Stimulated activated effector memory CD8-positive, alpha-beta T cell treated with anti-CD3 and anti-CD28 coated beads, Interleukin-12 subunit alpha, Interleukin-12 subunit beta, amount 100 ng/mL, for 72 hours (primary cell): ENCODE measurements at regions not wholly inside any gene's neighbourhood (a gene's known extent, or its start where the extent isn't known, plus 50 kb on each side); places are given as distances from the start of the nearest gene placed in this dataset.

Source experiments
- ATAC-seq: fragments of 150-1000 bp; cut with Tn5 transposase; 2 replicates; pipeline ENCODE4 v1.10.0; 2021
- DNase-seq, 2 donors: peaks; one replicate each; pipeline ENCODE4 v3.0.0; 2021 to 2022; ENCODE audit warnings: low spot score in 2 of 2
- H3K27ac Mint-ChIP-seq: one replicate; pipeline ENCODE4 v1.8.0; 2022; ENCODE audit warnings: mild to moderate bottlenecking, mixed read lengths
- H3K36me3 Mint-ChIP-seq: one replicate; pipeline ENCODE4 v1.8.0; 2022; ENCODE audit warnings: mild to moderate bottlenecking, mixed read lengths
- H3K4me1 Mint-ChIP-seq: one replicate; pipeline ENCODE4 v1.8.0; 2022; ENCODE audit warnings: mixed read lengths
- H3K4me3 Mint-ChIP-seq: one replicate; pipeline ENCODE4 v1.8.0; 2022; ENCODE audit warnings: mild to moderate bottlenecking, mixed read lengths
- H3K9me3 Mint-ChIP-seq: one replicate; pipeline ENCODE4 v1.8.0; 2022; ENCODE audit warnings: mixed read lengths

DNA sequence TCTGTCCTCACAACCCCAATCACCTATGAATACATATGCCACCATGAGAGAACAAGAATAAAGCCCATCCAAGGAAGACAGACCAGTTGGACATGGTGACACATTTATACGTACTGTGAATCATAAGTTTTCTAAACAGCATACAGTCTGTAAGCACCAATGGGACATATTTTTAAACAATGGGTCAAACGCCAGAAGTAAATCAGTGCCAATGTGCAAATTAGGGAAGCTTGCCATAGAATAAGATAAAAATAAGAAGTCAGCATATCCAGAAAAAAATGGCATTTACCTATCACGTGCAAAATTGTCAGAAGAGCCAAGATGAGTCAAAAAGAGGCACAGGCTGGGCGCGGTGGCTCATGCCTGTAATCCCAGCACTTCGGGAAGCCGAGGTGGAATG lies 910.4 kb downstream of the SORCS1 start:
- H3K4me3 Mint-ChIP-seq: no peak overlapping the region
- no peak for ATAC-seq

GRCh38 chr10:106252541-106252940 lies 912.0 kb downstream of the SORCS1 start:
- peaks cover 12% of the 10 kb centered on the region for H3K9me3 Mint-ChIP-seq
- no peak overlapping the region for H3K4me3 Mint-ChIP-seq
- no peak overlapping the region for H3K27ac Mint-ChIP-seq
- no peak for ATAC-seq
- no peak for DNase-seq
- H3K36me3 Mint-ChIP-seq: no peaks in the 10 kb centered on the region
- H3K4me1 Mint-ChIP-seq: no peaks in the 10 kb centered on the region

More for the DNA sequence above, 910.4 kb downstream of the SORCS1 start:
- no peak overlapping the region for H3K27ac Mint-ChIP-seq
- H3K9me3 Mint-ChIP-seq: peaks cover 10% of the 10 kb centered on the region
- no peak for DNase-seq
- H3K36me3 Mint-ChIP-seq: no peaks in the 10 kb centered on the region
- no peaks in the 10 kb centered on the region for H3K4me1 Mint-ChIP-seq

DNA sequence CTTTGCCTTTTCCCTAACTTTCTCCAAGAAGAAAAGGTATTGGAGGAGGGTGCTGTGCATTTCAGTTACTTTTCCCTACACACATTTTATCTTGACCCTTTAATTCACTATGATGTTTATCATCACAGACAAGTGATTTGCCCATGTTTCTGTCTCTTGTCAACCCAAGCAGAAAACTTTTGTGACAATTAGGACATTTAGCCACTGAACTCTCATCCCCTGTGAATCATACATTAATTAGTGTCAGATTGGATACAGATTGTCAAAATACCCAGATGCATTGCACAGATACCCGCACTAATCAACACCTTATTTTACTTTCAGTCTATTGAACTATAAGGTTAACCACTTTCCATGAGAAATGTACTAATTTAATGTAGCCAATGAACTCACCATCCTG lies 912.9 kb downstream of the SORCS1 start:
- Mint-ChIP-seq H3K4me3 (no peak overlapping the region), H3K4me1 (no peaks in the 10 kb centered on the region), H3K9me3 (peaks cover 15% of the 10 kb centered on the region), H3K27ac (no peak overlapping the region), H3K36me3 (no peaks in the 10 kb centered on the region)
- DNase-seq: no peak
- no peak for ATAC-seq

GRCh38 chr10:106242301-106242700 lies 922.2 kb downstream of the SORCS1 start:
- no peak overlapping the region for H3K4me3 Mint-ChIP-seq
- H3K36me3 Mint-ChIP-seq: no peaks in the 10 kb centered on the region
- H3K9me3 Mint-ChIP-seq: peaks cover 14% of the 10 kb centered on the region
- ATAC-seq (no peak), DNase-seq (no peak)
- H3K4me1 Mint-ChIP-seq: no peaks in the 10 kb centered on the region
- H3K27ac Mint-ChIP-seq: no peak overlapping the region

- peaks cover 8% of the 10 kb centered on the region for H3K9me3 Mint-ChIP-seq
- H3K36me3 Mint-ChIP-seq: no peaks in the 10 kb centered on the region
- H3K27ac Mint-ChIP-seq: no peak overlapping the region
- ATAC-seq (no peak), DNase-seq (no peak)
- H3K4me3 Mint-ChIP-seq: no peak overlapping the region
- no peaks in the 10 kb centered on the region for H3K4me1 Mint-ChIP-seq
Observed at GRCh38 chr10:106226828-106227227, 937.7 kb downstream of the SORCS1 start.

- H3K4me1 Mint-ChIP-seq: no peaks in the 10 kb centered on the region
- peaks cover 7% of the 10 kb centered on the region for H3K9me3 Mint-ChIP-seq
- H3K4me3 Mint-ChIP-seq: no peak overlapping the region
- no peak overlapping the region for H3K27ac Mint-ChIP-seq
- ATAC-seq: no peak
- DNase-seq: no peak
- H3K36me3 Mint-ChIP-seq: no peaks in the 10 kb centered on the region
Observed at GRCh38 chr10:106226142-106226541, 938.4 kb downstream of the SORCS1 start.

DNA sequence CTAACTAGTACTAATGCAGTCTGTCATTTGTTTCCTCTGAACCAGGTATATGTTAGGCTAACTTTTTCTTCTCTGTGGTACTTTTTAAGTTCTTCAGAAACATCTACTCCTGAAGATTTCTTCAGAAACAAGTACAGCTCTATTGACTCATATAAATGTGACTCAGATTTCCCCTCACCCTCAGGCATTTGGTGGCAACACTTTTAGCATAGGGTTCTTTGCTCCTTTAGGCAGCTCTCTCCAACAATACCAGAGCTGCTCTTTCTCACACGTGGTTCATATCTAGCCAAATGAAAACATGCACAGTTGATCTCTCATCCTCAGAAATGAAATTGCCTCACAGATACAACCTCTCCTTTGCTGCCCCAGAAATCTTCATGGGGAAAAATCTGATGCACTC lies 939.8 kb downstream of the SORCS1 start:
- H3K4me3 Mint-ChIP-seq: no peak overlapping the region
- H3K9me3 Mint-ChIP-seq: peaks cover 5% of the 10 kb centered on the region
- no peaks in the 10 kb centered on the region for H3K4me1 Mint-ChIP-seq
- H3K36me3 Mint-ChIP-seq: no peaks in the 10 kb centered on the region
- no peak for DNase-seq
- ATAC-seq: no peak
- no peak overlapping the region for H3K27ac Mint-ChIP-seq

GRCh38 chr10:106217627-106218026 lies 946.9 kb downstream of the SORCS1 start:
- Mint-ChIP-seq H3K4me3 (no peak overlapping the region), H3K36me3 (no peaks in the 10 kb centered on the region), H3K4me1 (no peaks in the 10 kb centered on the region), H3K9me3 (peaks cover 12% of the 10 kb centered on the region), H3K27ac (no peak overlapping the region)
- ATAC-seq (no peak), DNase-seq (no peak)

- Mint-ChIP-seq H3K27ac (no peak overlapping the region), H3K4me3 (no peak overlapping the region), H3K36me3 (no peaks in the 10 kb centered on the region), H3K4me1 (no peaks in the 10 kb centered on the region), H3K9me3 (peaks cover 17% of the 10 kb centered on the region)
- no peak for DNase-seq
- no peak for ATAC-seq
Observed at GRCh38 chr10:106216085-106216484, 948.4 kb downstream of the SORCS1 start.

- Mint-ChIP-seq H3K4me3 (no peak overlapping the region), H3K9me3 (peaks cover 20% of the 10 kb centered on the region), H3K4me1 (no peaks in the 10 kb centered on the region), H3K36me3 (no peaks in the 10 kb centered on the region), H3K27ac (no peak overlapping the region)
- DNase-seq: no peak
- no peak for ATAC-seq
Observed at GRCh38 chr10:106214243-106214642, 950.3 kb downstream of the SORCS1 start.

- H3K4me3 Mint-ChIP-seq: no peak overlapping the region
- DNase-seq (no peak), ATAC-seq (no peak)
- H3K36me3 Mint-ChIP-seq: no peaks in the 10 kb centered on the region
- no peak overlapping the region for H3K27ac Mint-ChIP-seq
- peaks cover 20% of the 10 kb centered on the region for H3K9me3 Mint-ChIP-seq
- no peaks in the 10 kb centered on the region for H3K4me1 Mint-ChIP-seq
Observed at GRCh38 chr10:106213493-106213892, 951.0 kb downstream of the SORCS1 start.

DNA sequence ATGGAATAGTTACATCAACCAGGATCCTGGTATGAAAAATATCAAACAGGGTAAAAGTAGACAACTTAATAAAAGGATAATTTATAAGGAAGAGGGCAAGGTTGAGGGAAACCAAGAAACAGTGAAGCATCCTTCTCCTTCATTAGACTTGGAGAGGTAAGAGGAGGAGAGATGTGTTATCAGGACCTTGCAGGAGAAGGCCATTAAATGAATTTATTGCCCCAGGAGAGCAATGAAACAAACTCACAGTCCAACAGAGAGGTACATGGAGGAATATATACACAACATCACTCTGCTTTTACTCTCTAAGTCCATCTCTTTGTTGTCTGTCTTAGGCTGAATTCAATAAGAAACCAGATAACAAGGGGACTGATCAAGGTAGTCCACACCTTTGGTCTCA lies 966.2 kb downstream of the SORCS1 start:
- no peak overlapping the region for H3K4me3 Mint-ChIP-seq
- no peak for DNase-seq
- ATAC-seq: no peak
- H3K27ac Mint-ChIP-seq: no peak overlapping the region
- no peaks in the 10 kb centered on the region for H3K36me3 Mint-ChIP-seq
- peaks cover 7% of the 10 kb centered on the region for H3K9me3 Mint-ChIP-seq
- no peaks in the 10 kb centered on the region for H3K4me1 Mint-ChIP-seq

- DNase-seq (no peak), ATAC-seq (no peak)
- Mint-ChIP-seq H3K27ac (no peak overlapping the region), H3K4me3 (no peak overlapping the region), H3K9me3 (peaks cover 16% of the 10 kb centered on the region), H3K36me3 (no peaks in the 10 kb centered on the region), H3K4me1 (no peaks in the 10 kb centered on the region)
Observed at GRCh38 chr10:106189292-106189691, 975.2 kb downstream of the SORCS1 start.

- no peak overlapping the region for H3K4me3 Mint-ChIP-seq
- no peaks in the 10 kb centered on the region for H3K36me3 Mint-ChIP-seq
- no peaks in the 10 kb centered on the region for H3K4me1 Mint-ChIP-seq
- ATAC-seq (no peak), DNase-seq (no peak)
- H3K9me3 Mint-ChIP-seq: peaks cover 25% of the 10 kb centered on the region
- no peak overlapping the region for H3K27ac Mint-ChIP-seq
Observed at GRCh38 chr10:106185951-106186350, 978.6 kb downstream of the SORCS1 start.

DNA sequence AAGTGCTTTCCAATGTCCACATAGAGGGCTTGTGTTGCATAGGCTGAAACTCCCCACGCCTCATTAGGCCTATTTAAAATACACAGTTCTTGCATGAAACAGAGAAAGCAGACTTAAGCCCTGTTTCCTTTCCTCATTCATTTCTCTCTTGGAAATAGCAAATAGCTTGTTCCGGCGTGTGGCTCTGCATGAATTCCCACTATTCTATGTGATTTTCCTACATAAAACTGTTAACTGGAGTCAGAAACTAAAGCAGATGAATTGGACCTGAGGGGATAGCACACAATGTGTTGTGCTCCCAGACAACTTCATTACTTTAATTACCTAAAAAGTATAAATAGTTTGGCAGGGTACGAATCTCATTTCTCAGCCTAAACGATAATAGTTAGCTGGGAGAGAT lies 981.5 kb downstream of the SORCS1 start:
- ATAC-seq: no peak
- no peak overlapping the region for H3K27ac Mint-ChIP-seq
- no peak for DNase-seq
- peaks cover 25% of the 10 kb centered on the region for H3K9me3 Mint-ChIP-seq
- no peaks in the 10 kb centered on the region for H3K36me3 Mint-ChIP-seq
- no peak overlapping the region for H3K4me3 Mint-ChIP-seq
- no peaks in the 10 kb centered on the region for H3K4me1 Mint-ChIP-seq

- Mint-ChIP-seq H3K36me3 (no peaks in the 10 kb centered on the region), H3K4me1 (no peaks in the 10 kb centered on the region), H3K4me3 (no peak overlapping the region), H3K9me3 (peaks cover 25% of the 10 kb centered on the region), H3K27ac (no peak overlapping the region)
- no peak for ATAC-seq
- DNase-seq: no peak
Observed at GRCh38 chr10:106182542-106182941, 982.0 kb downstream of the SORCS1 start.

DNA sequence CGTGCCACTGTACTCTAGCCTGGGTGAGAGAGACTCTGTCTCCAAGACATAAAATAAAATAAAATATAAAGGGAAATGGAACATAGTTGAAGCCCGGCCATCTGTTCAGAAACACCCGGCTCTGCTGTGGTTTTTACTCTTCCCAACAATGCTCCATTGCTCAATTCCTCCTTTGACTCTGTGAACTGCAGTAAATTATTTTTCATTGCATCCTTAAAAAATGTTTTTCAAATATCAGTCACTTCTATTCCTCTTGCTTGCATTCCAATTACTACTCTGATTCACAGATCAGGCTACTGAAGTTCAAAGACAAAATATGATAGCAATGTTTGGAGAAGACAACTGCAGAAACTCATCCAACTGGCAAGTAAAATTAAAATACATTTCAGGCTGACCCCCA lies 983.0 kb downstream of the SORCS1 start:
- Mint-ChIP-seq H3K4me3 (no peak overlapping the region), H3K36me3 (no peaks in the 10 kb centered on the region), H3K9me3 (peaks cover 25% of the 10 kb centered on the region), H3K27ac (no peak overlapping the region), H3K4me1 (no peaks in the 10 kb centered on the region)
- ATAC-seq (no peak), DNase-seq (no peak)
